Right atrium auricular region (tissue), 2 donors: ENCODE measurements at regions not wholly inside any gene's neighbourhood (a gene's known extent, or its start where the extent isn't known, plus 50 kb on each side); places are given as distances from the start of the nearest gene placed in this dataset.

Source experiments
- DNase-seq: peaks from one replicate; pipeline ENCODE4 v3.0.0-alpha.2; 2019; ENCODE audit warnings: low spot score
- H3K27ac ChIP-seq, 2 donors: fragments of 200-600 bp; sonication (generic); 1 replicate in 1 of 2; 2 replicates in 1 of 2; pipeline ENCODE4 v1.5.1; 2016 to 2019
- H3K27me3 ChIP-seq, 2 donors: fragments of 200-600 bp; sonication (generic); one replicate each; pipeline versions ENCODE4 v1.5.1 to v1.6.0; 2017 to 2019
- H3K36me3 ChIP-seq: fragments of 200-600 bp; sonication (generic); one replicate; pipeline ENCODE4 v1.5.1; 2016
- H3K4me1 ChIP-seq, 2 donors: fragments of 200-600 bp; sonication (generic); one replicate each; pipeline versions ENCODE4 v1.5.1 to v1.6.0; 2017 to 2019
- H3K4me3 ChIP-seq, 2 donors: fragments of 200-600 bp; sonication (generic); 1 replicate in 1 of 2; 2 replicates in 1 of 2; pipeline ENCODE4 v1.5.1; 2017 to 2019; ENCODE audit warnings: mild to moderate bottlenecking in 1 of 2, moderate library complexity in 1 of 2
- H3K9me3 ChIP-seq, 2 donors: fragments of 200-600 bp; sonication (generic); one replicate each; pipeline ENCODE4 v1.5.1; 2019
- CTCF ChIP-seq, 2 donors: fragments of 200-600 bp; sonication (generic); IDR thresholded peaks; one replicate each; pipeline ENCODE4 v1.5.1; 2019; ENCODE audit warnings: antibody characterized with exemption in 2 of 2

- Histone ChIP-seq H3K4me1 (peaks cover 0 to 63% of the 10 kb centered on the region in 2 donors), H3K9me3 (no peaks in the 10 kb centered on the region), H3K36me3 (no peaks in the 10 kb centered on the region), H3K4me3 (no peak overlapping the region), H3K27me3 (no peaks in the 10 kb centered on the region), H3K27ac (peak overlapping the region in 1 of 2 donors; percentile 78)
- no peak for DNase-seq
- TF ChIP-seq CTCF (IDR thresholded peaks at IDR 0.05) = no peak
These were observed 116.8 kb upstream of the PKDCC start for GRCh38 chr2:41930807-41931566.

- H3K36me3 ChIP-seq = no peaks in the 10 kb centered on the region
- H3K27me3 ChIP-seq = no peaks in the 10 kb centered on the region
- H3K9me3 ChIP-seq = no peaks in the 10 kb centered on the region
- no peak for TF ChIP-seq CTCF (IDR thresholded peaks at IDR 0.05)
- DNase-seq = peak; percentile 96
- H3K27ac ChIP-seq = peak overlapping the region; percentile 38 to 78
- peak overlapping the region in 1 of 2 donors; percentile 9 for H3K4me3 ChIP-seq
- H3K4me1 ChIP-seq = peaks cover 0 to 61% of the 10 kb centered on the region in 2 donors
These were observed 115.4 kb upstream of the PKDCC start for GRCh38 chr2:41932241-41933045.

GRCh38 chr2:41933046-41933420 is 114.8 kb upstream of the PKDCC start:
- no peaks in the 10 kb centered on the region for H3K27me3 ChIP-seq
- peaks cover 0 to 61% of the 10 kb centered on the region in 2 donors for H3K4me1 ChIP-seq
- no peak overlapping the region for H3K4me3 ChIP-seq
- no peaks in the 10 kb centered on the region for H3K9me3 ChIP-seq
- DNase-seq = no peak
- peak overlapping the region; percentile 56 to 78 for H3K27ac ChIP-seq
- no peak for TF ChIP-seq CTCF (IDR thresholded peaks at IDR 0.05)
- H3K36me3 ChIP-seq = no peaks in the 10 kb centered on the region

- Histone ChIP-seq H3K4me3 (no peak overlapping the region), H3K27ac (peak overlapping the region; percentile 56 to 78), H3K4me1 (peaks cover 0 to 61% of the 10 kb centered on the region in 2 donors), H3K36me3 (no peaks in the 10 kb centered on the region), H3K9me3 (no peaks in the 10 kb centered on the region), H3K27me3 (no peaks in the 10 kb centered on the region)
- no peak for TF ChIP-seq CTCF (IDR thresholded peaks at IDR 0.05)
- no peak for DNase-seq
These were observed 114.1 kb upstream of the PKDCC start for GRCh38 chr2:41933585-41934320.

GRCh38 chr2:41934329-41934958 is 113.4 kb upstream of the PKDCC start:
- Histone ChIP-seq H3K4me3 (no peak overlapping the region), H3K4me1 (peaks cover 0 to 64% of the 10 kb centered on the region in 2 donors), H3K9me3 (no peaks in the 10 kb centered on the region), H3K27ac (peak overlapping the region; percentile 56 to 78), H3K36me3 (no peaks in the 10 kb centered on the region), H3K27me3 (no peaks in the 10 kb centered on the region)
- no peak for DNase-seq
- no peak for TF ChIP-seq CTCF (IDR thresholded peaks at IDR 0.05)
